Stimulated activated naive CD8-positive, alpha-beta T cell treated with anti-CD3 and anti-CD28 coated beads, Interleukin-15, amount 100 ng/mL, for 72 hours (primary cell): ENCODE measurements at regions not wholly inside any gene's neighbourhood (a gene's known extent, or its start where the extent isn't known, plus 50 kb on each side); places are given as distances from the start of the nearest gene placed in this dataset.

ENCODE experiments used
- ATAC-seq: fragments of 150-1000 bp; cut with Tn5 transposase; 2 replicates; pipeline ENCODE4 v1.10.0; 2021; ENCODE audit warnings: mild to moderate bottlenecking, moderate library complexity
- DNase-seq, 2 donors: peaks; one replicate each; pipeline ENCODE4 v3.0.0; 2021 to 2022
- H3K27ac Mint-ChIP-seq, 2 donors: one replicate each; pipeline ENCODE4 v1.8.0; 2022; ENCODE audit warnings: mild to moderate bottlenecking in 2 of 2, mixed read lengths in 2 of 2, moderate library complexity in 2 of 2
- H3K27me3 Mint-ChIP-seq: one replicate; pipeline ENCODE4 v1.8.0; 2022; ENCODE audit warnings: mixed read lengths
- H3K4me1 Mint-ChIP-seq: one replicate; pipeline ENCODE4 v1.8.0; 2022; ENCODE audit warnings: mild to moderate bottlenecking, mixed read lengths
- H3K4me3 Mint-ChIP-seq, 2 donors: one replicate each; pipeline ENCODE4 v1.8.0; 2022; ENCODE audit warnings: mild to moderate bottlenecking in 2 of 2, mixed read lengths in 2 of 2, moderate library complexity in 1 of 2
- H3K9me3 Mint-ChIP-seq, 2 donors: one replicate each; pipeline ENCODE4 v1.8.0; 2022; ENCODE audit warnings: mixed read lengths in 2 of 2

GRCh38 chr4:173845580-173845979 lies 315.6 kb upstream of the HAND2 start:
- ATAC-seq: no peak
- Mint-ChIP-seq H3K4me3 (no peak overlapping the region), H3K27me3 (no peaks in the 10 kb centered on the region)

GRCh38 chr4:173839865-173840264 lies 309.8 kb upstream of the HAND2 start:
- Mint-ChIP-seq H3K4me1 (no peaks in the 10 kb centered on the region), H3K27ac (no peak overlapping the region), H3K9me3 (peaks cover 12 to 14% of the 10 kb centered on the region in 2 donors), H3K27me3 (no peaks in the 10 kb centered on the region), H3K4me3 (no peak overlapping the region)
- DNase-seq: no peak
- no peak for ATAC-seq

More at GRCh38 chr4:173845580-173845979, 315.6 kb upstream of the HAND2 start:
- Mint-ChIP-seq H3K4me1 (no peaks in the 10 kb centered on the region), H3K9me3 (peaks cover 12 to 14% of the 10 kb centered on the region in 2 donors), H3K27ac (no peak overlapping the region)
- no peak for DNase-seq

DNA sequence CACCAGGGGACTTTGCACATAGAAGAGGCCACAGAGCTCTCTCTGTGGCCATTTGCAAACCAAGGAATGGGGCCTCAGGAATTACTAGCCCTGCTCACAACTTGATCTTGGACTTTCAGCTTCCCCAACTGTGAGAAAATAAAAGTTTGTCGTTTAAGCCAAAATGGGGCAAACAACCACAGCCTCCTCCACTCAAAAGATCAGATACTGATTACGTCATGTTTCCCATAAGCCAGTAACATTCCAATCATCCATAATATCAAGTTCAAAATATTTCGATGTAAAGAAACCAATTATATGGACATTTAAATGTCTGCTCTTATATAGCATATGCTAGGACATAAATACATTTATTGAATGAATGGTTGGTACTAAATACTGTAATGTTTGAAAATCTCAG lies 307.5 kb upstream of the HAND2 start:
- H3K9me3 Mint-ChIP-seq: peaks cover 7 to 8% of the 10 kb centered on the region in 2 donors
- H3K4me3 Mint-ChIP-seq: no peak overlapping the region
- DNase-seq (no peak), ATAC-seq (no peak)
- no peaks in the 10 kb centered on the region for H3K4me1 Mint-ChIP-seq
- no peaks in the 10 kb centered on the region for H3K27me3 Mint-ChIP-seq
- H3K27ac Mint-ChIP-seq: no peak overlapping the region

DNA sequence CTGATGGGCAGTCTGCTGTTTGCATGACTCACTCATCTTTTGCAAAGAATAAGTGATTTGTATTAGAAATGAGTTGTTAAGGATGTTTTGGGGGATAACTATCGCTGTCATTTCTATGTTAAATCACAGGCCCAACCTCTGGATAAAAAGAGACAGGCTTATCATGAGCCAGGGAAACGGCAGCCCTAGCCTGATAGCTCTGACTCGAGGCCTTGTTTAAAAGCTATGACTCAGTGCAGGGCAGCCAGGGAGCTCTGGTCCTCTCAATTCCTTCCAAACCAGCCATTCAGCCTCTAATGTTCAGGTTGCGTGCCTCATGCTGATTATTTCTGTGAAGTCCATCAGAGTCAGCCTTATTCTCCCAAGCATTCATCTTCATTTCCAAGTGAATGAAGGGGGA lies 305.9 kb upstream of the HAND2 start:
- H3K4me3 Mint-ChIP-seq: no peak overlapping the region
- ATAC-seq: no peak
- no peak overlapping the region for H3K27ac Mint-ChIP-seq
- no peaks in the 10 kb centered on the region for H3K4me1 Mint-ChIP-seq
- no peaks in the 10 kb centered on the region for H3K27me3 Mint-ChIP-seq
- no peak for DNase-seq
- no peaks in the 10 kb centered on the region for H3K9me3 Mint-ChIP-seq

DNA sequence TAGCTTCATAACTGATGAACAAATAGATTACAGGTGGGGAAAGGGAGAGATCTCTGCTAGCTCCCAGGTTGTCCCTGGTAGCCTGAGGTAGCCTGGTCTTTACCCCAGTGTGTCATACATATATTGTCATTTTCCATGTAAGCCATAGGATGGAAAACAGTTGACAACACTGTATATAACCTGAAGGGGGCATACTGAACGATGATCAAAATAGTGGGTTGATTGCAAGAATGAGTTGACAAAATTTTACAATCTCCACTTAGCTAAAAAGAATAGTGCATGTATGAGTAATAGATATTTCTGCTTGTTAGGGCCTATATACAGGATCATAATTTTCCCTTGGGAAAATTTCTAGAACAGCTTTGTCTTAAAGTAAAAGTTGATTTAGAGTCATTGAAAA lies 304.1 kb upstream of the HAND2 start:
- Mint-ChIP-seq H3K27me3 (peaks cover 6% of the 10 kb centered on the region), H3K9me3 (peaks cover 10 to 11% of the 10 kb centered on the region in 2 donors), H3K27ac (no peak overlapping the region), H3K4me3 (no peak overlapping the region), H3K4me1 (no peaks in the 10 kb centered on the region)
- no peak for ATAC-seq
- no peak for DNase-seq

- no peak overlapping the region for H3K4me3 Mint-ChIP-seq
- ATAC-seq (no peak), DNase-seq (no peak)
- no peak overlapping the region for H3K27ac Mint-ChIP-seq
- H3K4me1 Mint-ChIP-seq: no peaks in the 10 kb centered on the region
- peaks cover 10 to 11% of the 10 kb centered on the region in 2 donors for H3K9me3 Mint-ChIP-seq
- peaks cover 6% of the 10 kb centered on the region for H3K27me3 Mint-ChIP-seq
Measured at GRCh38 chr4:173829565-173829964, 299.5 kb upstream of the HAND2 start.

- DNase-seq: no peak
- no peak for ATAC-seq
- Mint-ChIP-seq H3K4me3 (no peak overlapping the region), H3K9me3 (peaks cover 10 to 11% of the 10 kb centered on the region in 2 donors), H3K4me1 (no peaks in the 10 kb centered on the region), H3K27me3 (peaks cover 6% of the 10 kb centered on the region), H3K27ac (no peak overlapping the region)
Measured at GRCh38 chr4:173827707-173828106, 297.7 kb upstream of the HAND2 start.

DNA sequence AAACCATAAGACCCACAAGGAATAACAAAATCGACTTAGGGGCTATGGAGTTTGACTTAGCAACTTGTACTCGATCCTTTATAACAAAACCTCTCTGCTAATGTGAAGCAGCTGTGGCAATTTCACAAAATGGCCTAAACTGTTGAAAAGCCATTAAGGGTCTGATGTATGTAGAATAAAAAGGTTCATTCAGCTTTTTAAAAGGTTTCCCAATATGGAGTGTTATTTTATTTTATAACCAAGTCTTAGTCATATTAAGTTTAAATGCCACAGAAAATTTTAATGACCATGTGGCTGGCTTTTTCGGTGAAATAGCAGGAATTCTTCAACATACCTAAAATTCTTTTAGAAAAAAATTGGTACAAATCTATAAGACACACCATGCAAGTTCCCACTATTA lies 291.8 kb upstream of the HAND2 start:
- Mint-ChIP-seq H3K9me3 (no peaks in the 10 kb centered on the region), H3K4me3 (no peak overlapping the region), H3K27ac (no peak overlapping the region), H3K4me1 (no peaks in the 10 kb centered on the region), H3K27me3 (no peaks in the 10 kb centered on the region)
- ATAC-seq (no peak), DNase-seq (no peak)

- DNase-seq: no peak
- ATAC-seq: no peak
- Mint-ChIP-seq H3K4me3 (no peak overlapping the region), H3K27me3 (no peaks in the 10 kb centered on the region), H3K4me1 (no peaks in the 10 kb centered on the region), H3K27ac (no peak overlapping the region), H3K9me3 (no peaks in the 10 kb centered on the region)
Measured at GRCh38 chr4:173821036-173821435, 291.0 kb upstream of the HAND2 start.

DNA sequence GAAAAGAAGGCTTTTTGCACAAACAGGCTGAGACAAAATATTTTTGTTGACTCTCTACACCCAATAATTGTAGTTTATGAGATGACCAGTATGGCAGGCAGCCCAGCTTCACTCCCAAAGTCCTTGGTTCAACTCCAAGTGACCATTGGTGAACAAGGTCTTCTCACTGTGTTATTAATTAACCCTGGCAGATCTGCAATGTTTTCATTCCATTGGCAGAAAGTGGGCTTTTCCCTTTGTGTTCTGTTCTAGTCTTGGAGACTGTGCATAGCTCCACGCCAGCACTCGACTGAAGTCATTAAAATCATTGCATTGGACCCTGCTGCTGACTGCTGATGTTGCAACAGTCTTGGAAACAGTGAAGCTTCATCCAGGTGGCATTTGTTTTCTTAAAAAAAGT lies 277.3 kb upstream of the HAND2 start:
- Mint-ChIP-seq H3K9me3 (no peaks in the 10 kb centered on the region), H3K27me3 (no peaks in the 10 kb centered on the region), H3K4me1 (no peaks in the 10 kb centered on the region), H3K27ac (no peak overlapping the region), H3K4me3 (no peak overlapping the region)
- no peak for DNase-seq
- no peak for ATAC-seq

GRCh38 chr4:173805884-173806283 lies 275.9 kb upstream of the HAND2 start:
- no peaks in the 10 kb centered on the region for H3K4me1 Mint-ChIP-seq
- H3K4me3 Mint-ChIP-seq: no peak overlapping the region
- no peak overlapping the region for H3K27ac Mint-ChIP-seq
- no peak for ATAC-seq
- no peaks in the 10 kb centered on the region for H3K9me3 Mint-ChIP-seq
- H3K27me3 Mint-ChIP-seq: no peaks in the 10 kb centered on the region
- no peak for DNase-seq

- Mint-ChIP-seq H3K4me1 (no peaks in the 10 kb centered on the region), H3K9me3 (no peaks in the 10 kb centered on the region), H3K27ac (no peak overlapping the region), H3K27me3 (no peaks in the 10 kb centered on the region), H3K4me3 (no peak overlapping the region)
- DNase-seq (no peak), ATAC-seq (no peak)
Measured at GRCh38 chr4:173802662-173803022, 272.6 kb upstream of the HAND2 start.

GRCh38 chr4:173801876-173802661 lies 272.0 kb upstream of the HAND2 start:
- ATAC-seq (no peak), DNase-seq (no peak)
- Mint-ChIP-seq H3K9me3 (no peaks in the 10 kb centered on the region), H3K4me1 (no peaks in the 10 kb centered on the region), H3K4me3 (no peak overlapping the region), H3K27me3 (no peaks in the 10 kb centered on the region), H3K27ac (no peak overlapping the region)

- Mint-ChIP-seq H3K27me3 (no peaks in the 10 kb centered on the region), H3K27ac (no peak overlapping the region), H3K4me1 (no peaks in the 10 kb centered on the region), H3K4me3 (no peak overlapping the region), H3K9me3 (no peaks in the 10 kb centered on the region)
- DNase-seq (no peak), ATAC-seq (no peak)
Measured at GRCh38 chr4:173801361-173801760, 271.3 kb upstream of the HAND2 start.

GRCh38 chr4:173797296-173797695 lies 267.3 kb upstream of the HAND2 start:
- Mint-ChIP-seq H3K27me3 (no peaks in the 10 kb centered on the region), H3K4me1 (no peaks in the 10 kb centered on the region), H3K27ac (no peak overlapping the region), H3K4me3 (no peak overlapping the region), H3K9me3 (no peaks in the 10 kb centered on the region)
- DNase-seq: no peak
- ATAC-seq: no peak

GRCh38 chr4:173794662-173795061 lies 264.6 kb upstream of the HAND2 start:
- DNase-seq (no peak), ATAC-seq (no peak)
- Mint-ChIP-seq H3K27me3 (no peaks in the 10 kb centered on the region), H3K27ac (peak overlapping the region in 1 of 2 donors; percentile 3), H3K4me1 (no peaks in the 10 kb centered on the region), H3K9me3 (no peaks in the 10 kb centered on the region), H3K4me3 (no peak overlapping the region)

- no peak for DNase-seq
- Mint-ChIP-seq H3K4me1 (no peaks in the 10 kb centered on the region), H3K4me3 (no peak overlapping the region), H3K27me3 (no peaks in the 10 kb centered on the region), H3K27ac (no peak overlapping the region), H3K9me3 (no peaks in the 10 kb centered on the region)
- ATAC-seq: no peak
Measured at GRCh38 chr4:173793937-173794510, 264.0 kb upstream of the HAND2 start.
